Mucosa of descending colon (tissue), 3 donors: ENCODE measurements at regions not wholly inside any gene's neighbourhood (a gene's known extent, or its start where the extent isn't known, plus 50 kb on each side); places are given as distances from the start of the nearest gene placed in this dataset.

ENCODE experiments used
- ATAC-seq: fragments of 200-7000 bp; cut with Tn5 transposase; one replicate; pipeline ENCODE4 v1.9.1; 2020; ENCODE audit warnings: mild to moderate bottlenecking, moderate library complexity
- DNase-seq, 3 donors: peaks; one replicate each; pipeline ENCODE4 v3.0.0-alpha.2; 2020
- H3K36me3 ChIP-seq: fragments of 200-600 bp; one replicate; pipeline ENCODE4 v1.8.0; 2021; ENCODE audit warnings: low read depth, mild to moderate bottlenecking
- H3K4me1 ChIP-seq: fragments of 200-600 bp; one replicate; pipeline ENCODE4 v1.8.0; 2021; ENCODE audit warnings: low read depth, mild to moderate bottlenecking
- H3K4me3 ChIP-seq: fragments of 200-600 bp; one replicate; pipeline ENCODE4 v1.8.0; 2021; ENCODE audit warnings: mild to moderate bottlenecking
- H3K9me3 ChIP-seq: fragments of 200-600 bp; one replicate; pipeline ENCODE4 v1.8.0; 2021; ENCODE audit warnings: mild to moderate bottlenecking
- intact Hi-C, 2 donors: fragments of 100-400 bp; cut with DNase I in 1 of 2; cut with micrococcal nuclease in 1 of 2; formaldehyde crosslinking; loops; one replicate each; pipeline versions ENCODE4 v1.11.0 to v1.11.1; 2022; cut with DNase I, micrococcal nuclease
- TF ChIP-seq, protein P1 (sequence below): fragments of 200-600 bp; IDR thresholded peaks from one replicate; pipeline ENCODE4 v1.8.0; 2022; ENCODE audit warnings: antibody characterized with exemption, mild to moderate bottlenecking
- donor health status: DM: no; HTN: no; CAD: no; lungs with moderate emphysema.
- donor health status: DM: no; HTN: no; CAD: no.
- donor health status: DM: no; HTN: yes; CAD: no.

DNA sequence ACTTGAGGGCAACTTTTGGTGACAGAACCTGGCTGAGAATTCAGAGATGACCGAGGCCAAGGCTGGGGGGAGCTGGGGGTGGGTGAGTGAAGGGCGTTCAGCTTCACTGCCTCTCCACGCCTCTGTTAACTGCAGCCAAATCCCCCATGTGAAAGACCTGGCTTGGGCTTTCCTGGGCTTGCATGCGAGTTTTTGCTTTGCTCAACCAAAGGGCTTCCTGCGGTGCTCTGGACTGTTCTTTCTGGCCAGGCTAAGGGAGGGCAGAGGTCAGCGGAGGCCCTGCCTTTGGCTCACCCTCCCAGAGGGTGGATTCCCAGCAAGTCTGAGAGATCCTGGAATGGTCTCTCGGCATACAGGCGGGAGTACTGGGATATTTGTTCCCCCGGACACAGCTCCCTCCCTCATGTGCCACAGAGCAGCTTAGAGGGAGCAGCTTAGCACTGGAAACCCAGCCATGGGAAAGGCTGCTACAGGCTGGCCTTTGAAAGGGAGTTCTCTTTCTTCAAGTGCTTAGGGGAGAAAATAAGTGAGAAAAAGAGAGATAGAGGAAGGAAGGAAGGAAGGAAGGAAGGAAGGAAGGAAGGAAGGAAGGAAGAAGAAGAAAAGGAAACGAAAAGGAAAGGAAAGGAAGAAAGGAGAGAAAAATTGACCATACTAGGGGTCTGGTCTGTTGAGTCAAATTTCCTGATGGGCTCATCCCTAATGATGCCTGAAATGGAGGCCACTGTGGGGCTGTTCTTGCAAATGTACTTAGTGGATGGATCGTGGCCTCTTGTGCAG is 158.8 kb downstream of the FGF18 start:
- peak; percentile 37 for ATAC-seq

GRCh38 chr5:171578829-171579491 is 159.5 kb downstream of the FGF18 start:
- Histone ChIP-seq H3K4me3 (no peak overlapping the region), H3K9me3 (no peaks in the 10 kb centered on the region), H3K4me1 (no peaks in the 10 kb centered on the region), H3K36me3 (no peaks in the 10 kb centered on the region)
- peak in 1 of 3 donors; percentile 67 for DNase-seq
- no peak for ATAC-seq
- intact Hi-C loops = no loop called here
- TF ChIP-seq, protein P1, sequence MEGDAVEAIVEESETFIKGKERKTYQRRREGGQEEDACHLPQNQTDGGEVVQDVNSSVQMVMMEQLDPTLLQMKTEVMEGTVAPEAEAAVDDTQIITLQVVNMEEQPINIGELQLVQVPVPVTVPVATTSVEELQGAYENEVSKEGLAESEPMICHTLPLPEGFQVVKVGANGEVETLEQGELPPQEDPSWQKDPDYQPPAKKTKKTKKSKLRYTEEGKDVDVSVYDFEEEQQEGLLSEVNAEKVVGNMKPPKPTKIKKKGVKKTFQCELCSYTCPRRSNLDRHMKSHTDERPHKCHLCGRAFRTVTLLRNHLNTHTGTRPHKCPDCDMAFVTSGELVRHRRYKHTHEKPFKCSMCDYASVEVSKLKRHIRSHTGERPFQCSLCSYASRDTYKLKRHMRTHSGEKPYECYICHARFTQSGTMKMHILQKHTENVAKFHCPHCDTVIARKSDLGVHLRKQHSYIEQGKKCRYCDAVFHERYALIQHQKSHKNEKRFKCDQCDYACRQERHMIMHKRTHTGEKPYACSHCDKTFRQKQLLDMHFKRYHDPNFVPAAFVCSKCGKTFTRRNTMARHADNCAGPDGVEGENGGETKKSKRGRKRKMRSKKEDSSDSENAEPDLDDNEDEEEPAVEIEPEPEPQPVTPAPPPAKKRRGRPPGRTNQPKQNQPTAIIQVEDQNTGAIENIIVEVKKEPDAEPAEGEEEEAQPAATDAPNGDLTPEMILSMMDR = no peak

More for the DNA sequence above, 158.8 kb downstream of the FGF18 start:
- Histone ChIP-seq H3K4me1 (no peaks in the 10 kb centered on the region), H3K9me3 (no peaks in the 10 kb centered on the region), H3K4me3 (no peak overlapping the region), H3K36me3 (no peaks in the 10 kb centered on the region)
- TF ChIP-seq, protein P1 = no peak
- intact Hi-C loops = no loop called here
- peak in 1 of 3 donors; percentile 12 for DNase-seq

- Histone ChIP-seq H3K4me3 (no peak overlapping the region), H3K36me3 (no peaks in the 10 kb centered on the region), H3K9me3 (no peaks in the 10 kb centered on the region), H3K4me1 (no peaks in the 10 kb centered on the region)
- DNase-seq (no peak), ATAC-seq (no peak)
- intact Hi-C loops = no loop called here
- TF ChIP-seq, protein P1 = no peak
These were observed 160.5 kb downstream of the FGF18 start for GRCh38 chr5:171579976-171580411.

GRCh38 chr5:171580502-171581265 is 161.2 kb downstream of the FGF18 start:
- DNase-seq (no peak), ATAC-seq (no peak)
- no peaks in the 10 kb centered on the region for H3K4me1 ChIP-seq
- TF ChIP-seq, protein P1 = no peak
- intact Hi-C loops = no loop called here
- no peaks in the 10 kb centered on the region for H3K9me3 ChIP-seq
- H3K4me3 ChIP-seq = no peak overlapping the region
- H3K36me3 ChIP-seq = no peaks in the 10 kb centered on the region

DNA sequence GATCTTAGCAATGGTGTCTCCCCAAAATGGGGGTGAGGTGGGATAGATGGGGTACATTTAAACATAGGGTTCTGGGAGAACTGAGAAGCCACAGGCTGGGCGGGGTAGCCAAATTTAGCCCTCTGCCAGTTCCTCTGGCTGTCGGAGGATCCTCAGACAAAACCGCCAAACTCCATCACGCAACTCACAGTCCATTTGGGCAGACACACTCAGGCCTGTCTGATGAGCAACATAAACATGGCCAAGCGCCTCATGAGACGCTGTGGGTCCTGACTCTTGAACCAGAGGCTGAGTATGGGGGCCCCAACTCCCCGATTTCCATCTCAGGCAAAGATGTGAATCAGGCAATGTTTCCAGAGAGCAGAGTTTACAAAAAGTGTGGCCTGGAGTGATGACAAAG is 162.3 kb downstream of the FGF18 start:
- TF ChIP-seq, protein P1 = no peak
- intact Hi-C loops = no loop called here
- DNase-seq = no peak

More for the DNA sequence above, 162.3 kb downstream of the FGF18 start:
- no peaks in the 10 kb centered on the region for H3K36me3 ChIP-seq
- ATAC-seq = no peak
- no peak overlapping the region for H3K4me3 ChIP-seq
- no peaks in the 10 kb centered on the region for H3K4me1 ChIP-seq
- no peaks in the 10 kb centered on the region for H3K9me3 ChIP-seq
